Neural cell (in vitro differentiated cells): ENCODE measurements at regions not wholly inside any gene's neighbourhood (a gene's known extent, or its start where the extent isn't known, plus 50 kb on each side); places are given as distances from the start of the nearest gene placed in this dataset.

Experiments used
- EP300 ChIP-seq: fragments of 450-650 bp; conservative IDR thresholded peaks from 2 replicates; pipeline ENCODE4 v1.6.1; 2014; ENCODE audit warnings: antibody characterized with exemption, mild to moderate bottlenecking, moderate library complexity; ENCODE audit not compliant: poor library complexity, severe bottlenecking
- EZH2 ChIP-seq: fragments of 200-600, 300-800 bp; shearing (Covaris generic), sonication (generic); IDR thresholded peaks from 2 replicates; pipeline ENCODE4 v1.6.1; 2014; ENCODE audit warnings: antibody characterized with exemption, low read length, borderline replicate concordance, mild to moderate bottlenecking; ENCODE audit not compliant: insufficient read depth, poor library complexity, severe bottlenecking
- MXI1 ChIP-seq: fragments of 450-650 bp; conservative IDR thresholded peaks from 2 replicates; pipeline ENCODE4 v1.6.1; 2014; ENCODE audit warnings: antibody characterized with exemption, mild to moderate bottlenecking; ENCODE audit not compliant: poor library complexity, severe bottlenecking
- POLR2AphosphoS5 ChIP-seq: IDR thresholded peaks from 2 replicates; pipeline ENCODE4 v1.6.1; 2012
- RAD21 ChIP-seq: fragments of 450-650 bp; conservative IDR thresholded peaks from 2 replicates; pipeline ENCODE4 v1.6.1; 2014; ENCODE audit warnings: antibody characterized with exemption, mild to moderate bottlenecking, moderate library complexity
- SMC3 ChIP-seq: fragments of 450-650 bp; conservative IDR thresholded peaks from 2 replicates; pipeline ENCODE4 v1.6.1; 2014; ENCODE audit warnings: antibody characterized with exemption, mild to moderate bottlenecking, moderate library complexity; ENCODE audit not compliant: poor library complexity
- TF ChIP-seq, protein P1 (sequence below): fragments of 450-650 bp; IDR thresholded peaks from 2 replicates; pipeline ENCODE4 v1.5.1; 2014; ENCODE audit warnings: antibody characterized with exemption, mild to moderate bottlenecking, moderate library complexity; ENCODE audit not compliant: poor library complexity, severe bottlenecking
- TF ChIP-seq, protein P2 (sequence below): IDR thresholded peaks from 2 replicates; pipeline ENCODE4 v1.6.1; 2012; ENCODE audit warnings: borderline replicate concordance

DNA sequence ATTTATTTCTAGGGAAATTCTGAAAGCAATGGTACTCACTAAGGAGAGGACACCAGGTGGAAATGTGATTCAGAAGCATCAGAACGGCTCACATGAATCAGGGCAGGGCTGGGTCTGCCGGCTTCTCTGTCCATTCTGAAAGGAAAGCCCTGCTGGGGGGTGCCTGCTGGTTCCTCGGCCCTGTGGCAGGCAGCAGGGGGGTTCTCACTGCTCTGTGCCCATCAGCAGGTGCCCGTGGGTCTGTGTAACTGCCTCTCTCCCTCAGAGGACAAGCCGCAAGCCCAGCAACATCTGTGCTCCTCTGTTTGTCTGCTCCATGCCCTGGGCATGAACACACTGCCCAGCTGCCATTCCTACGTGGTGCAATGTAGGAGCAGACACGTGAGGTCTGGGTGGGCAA lies 74.9 kb upstream of the ZNF423 start:
- TF ChIP-seq POLR2AphosphoS5 (no peak), SMC3 (no peak), MXI1 (no peak), EP300 (no peak), RAD21 (no peak), EZH2 (no peak)
- TF ChIP-seq, protein P1, sequence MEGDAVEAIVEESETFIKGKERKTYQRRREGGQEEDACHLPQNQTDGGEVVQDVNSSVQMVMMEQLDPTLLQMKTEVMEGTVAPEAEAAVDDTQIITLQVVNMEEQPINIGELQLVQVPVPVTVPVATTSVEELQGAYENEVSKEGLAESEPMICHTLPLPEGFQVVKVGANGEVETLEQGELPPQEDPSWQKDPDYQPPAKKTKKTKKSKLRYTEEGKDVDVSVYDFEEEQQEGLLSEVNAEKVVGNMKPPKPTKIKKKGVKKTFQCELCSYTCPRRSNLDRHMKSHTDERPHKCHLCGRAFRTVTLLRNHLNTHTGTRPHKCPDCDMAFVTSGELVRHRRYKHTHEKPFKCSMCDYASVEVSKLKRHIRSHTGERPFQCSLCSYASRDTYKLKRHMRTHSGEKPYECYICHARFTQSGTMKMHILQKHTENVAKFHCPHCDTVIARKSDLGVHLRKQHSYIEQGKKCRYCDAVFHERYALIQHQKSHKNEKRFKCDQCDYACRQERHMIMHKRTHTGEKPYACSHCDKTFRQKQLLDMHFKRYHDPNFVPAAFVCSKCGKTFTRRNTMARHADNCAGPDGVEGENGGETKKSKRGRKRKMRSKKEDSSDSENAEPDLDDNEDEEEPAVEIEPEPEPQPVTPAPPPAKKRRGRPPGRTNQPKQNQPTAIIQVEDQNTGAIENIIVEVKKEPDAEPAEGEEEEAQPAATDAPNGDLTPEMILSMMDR: no peak
- TF ChIP-seq, protein P2, sequence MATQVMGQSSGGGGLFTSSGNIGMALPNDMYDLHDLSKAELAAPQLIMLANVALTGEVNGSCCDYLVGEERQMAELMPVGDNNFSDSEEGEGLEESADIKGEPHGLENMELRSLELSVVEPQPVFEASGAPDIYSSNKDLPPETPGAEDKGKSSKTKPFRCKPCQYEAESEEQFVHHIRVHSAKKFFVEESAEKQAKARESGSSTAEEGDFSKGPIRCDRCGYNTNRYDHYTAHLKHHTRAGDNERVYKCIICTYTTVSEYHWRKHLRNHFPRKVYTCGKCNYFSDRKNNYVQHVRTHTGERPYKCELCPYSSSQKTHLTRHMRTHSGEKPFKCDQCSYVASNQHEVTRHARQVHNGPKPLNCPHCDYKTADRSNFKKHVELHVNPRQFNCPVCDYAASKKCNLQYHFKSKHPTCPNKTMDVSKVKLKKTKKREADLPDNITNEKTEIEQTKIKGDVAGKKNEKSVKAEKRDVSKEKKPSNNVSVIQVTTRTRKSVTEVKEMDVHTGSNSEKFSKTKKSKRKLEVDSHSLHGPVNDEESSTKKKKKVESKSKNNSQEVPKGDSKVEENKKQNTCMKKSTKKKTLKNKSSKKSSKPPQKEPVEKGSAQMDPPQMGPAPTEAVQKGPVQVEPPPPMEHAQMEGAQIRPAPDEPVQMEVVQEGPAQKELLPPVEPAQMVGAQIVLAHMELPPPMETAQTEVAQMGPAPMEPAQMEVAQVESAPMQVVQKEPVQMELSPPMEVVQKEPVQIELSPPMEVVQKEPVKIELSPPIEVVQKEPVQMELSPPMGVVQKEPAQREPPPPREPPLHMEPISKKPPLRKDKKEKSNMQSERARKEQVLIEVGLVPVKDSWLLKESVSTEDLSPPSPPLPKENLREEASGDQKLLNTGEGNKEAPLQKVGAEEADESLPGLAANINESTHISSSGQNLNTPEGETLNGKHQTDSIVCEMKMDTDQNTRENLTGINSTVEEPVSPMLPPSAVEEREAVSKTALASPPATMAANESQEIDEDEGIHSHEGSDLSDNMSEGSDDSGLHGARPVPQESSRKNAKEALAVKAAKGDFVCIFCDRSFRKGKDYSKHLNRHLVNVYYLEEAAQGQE: no peak
